Glutamatergic neuron (in vitro differentiated cells): ENCODE measurements at regions not wholly inside any gene's neighbourhood (a gene's known extent, or its start where the extent isn't known, plus 50 kb on each side); places are given as distances from the start of the nearest gene placed in this dataset.

ENCODE experiments used
- DNase-seq: peaks from one replicate; pipeline ENCODE4 v3.0.0; 2022
- H3K27ac Mint-ChIP-seq: one replicate; pipeline ENCODE4 v1.8.0; 2020; ENCODE audit warnings: mild to moderate bottlenecking, mixed read lengths, inconsistent platforms; ENCODE audit not compliant: unreplicated experiment
- H3K27me3 Mint-ChIP-seq: one replicate; pipeline ENCODE4 v1.8.0; 2020; ENCODE audit warnings: mild to moderate bottlenecking, moderate library complexity, mixed read lengths, inconsistent platforms; ENCODE audit not compliant: unreplicated experiment
- H3K36me3 Mint-ChIP-seq: one replicate; pipeline ENCODE4 v1.8.0; 2020; ENCODE audit warnings: mild to moderate bottlenecking, mixed read lengths, inconsistent platforms; ENCODE audit not compliant: unreplicated experiment
- H3K4me1 Mint-ChIP-seq: one replicate; pipeline ENCODE4 v1.8.0; 2020; ENCODE audit warnings: mild to moderate bottlenecking, low read depth, mixed read lengths, inconsistent platforms; ENCODE audit not compliant: unreplicated experiment
- H3K4me3 Mint-ChIP-seq: one replicate; pipeline ENCODE4 v1.8.0; 2020; ENCODE audit warnings: mild to moderate bottlenecking, mixed read lengths, inconsistent platforms; ENCODE audit not compliant: unreplicated experiment
- H3K9me3 Mint-ChIP-seq: one replicate; pipeline ENCODE4 v1.8.0; 2020; ENCODE audit warnings: mild to moderate bottlenecking, moderate library complexity, mixed read lengths, inconsistent platforms; ENCODE audit not compliant: unreplicated experiment
- CTCF ChIP-seq: fragments of 200-600 bp; sonication (generic); IDR thresholded peaks from one replicate; pipeline ENCODE4 v1.5.0; 2021; ENCODE audit not compliant: partially characterized antibody, unreplicated experiment

GRCh38 chr6:150456466-150456865 is 87.7 kb downstream of the IYD start:
- no peaks in the 10 kb centered on the region for H3K9me3 Mint-ChIP-seq
- no peak for DNase-seq
- TF ChIP-seq CTCF = no peak
- H3K36me3 Mint-ChIP-seq = no peaks in the 10 kb centered on the region
- no peaks in the 10 kb centered on the region for H3K4me1 Mint-ChIP-seq
- H3K27me3 Mint-ChIP-seq = no peaks in the 10 kb centered on the region
- H3K4me3 Mint-ChIP-seq = no peak overlapping the region
- no peak overlapping the region for H3K27ac Mint-ChIP-seq

GRCh38 chr6:150456902-150457643 is 88.3 kb downstream of the IYD start:
- H3K27me3 Mint-ChIP-seq = no peaks in the 10 kb centered on the region
- no peak for DNase-seq
- H3K4me1 Mint-ChIP-seq = no peaks in the 10 kb centered on the region
- no peak overlapping the region for H3K4me3 Mint-ChIP-seq
- no peak overlapping the region for H3K27ac Mint-ChIP-seq
- TF ChIP-seq CTCF = no peak
- H3K9me3 Mint-ChIP-seq = no peaks in the 10 kb centered on the region
- H3K36me3 Mint-ChIP-seq = no peaks in the 10 kb centered on the region

GRCh38 chr6:150458579-150458978 is 89.8 kb downstream of the IYD start:
- Mint-ChIP-seq H3K27me3 (no peaks in the 10 kb centered on the region), H3K4me3 (no peak overlapping the region), H3K36me3 (peaks cover 7% of the 10 kb centered on the region), H3K27ac (no peak overlapping the region), H3K4me1 (no peaks in the 10 kb centered on the region), H3K9me3 (no peaks in the 10 kb centered on the region)
- TF ChIP-seq CTCF = no peak
- no peak for DNase-seq

- no peak for TF ChIP-seq CTCF
- H3K9me3 Mint-ChIP-seq = no peaks in the 10 kb centered on the region
- H3K4me3 Mint-ChIP-seq = no peak overlapping the region
- H3K36me3 Mint-ChIP-seq = peaks cover 7% of the 10 kb centered on the region
- no peak for DNase-seq
- H3K27ac Mint-ChIP-seq = no peak overlapping the region
- no peaks in the 10 kb centered on the region for H3K27me3 Mint-ChIP-seq
- no peaks in the 10 kb centered on the region for H3K4me1 Mint-ChIP-seq
Measured at GRCh38 chr6:150463852-150464251, 95.0 kb downstream of the IYD start.

- no peaks in the 10 kb centered on the region for H3K27me3 Mint-ChIP-seq
- H3K4me1 Mint-ChIP-seq = no peaks in the 10 kb centered on the region
- H3K9me3 Mint-ChIP-seq = no peaks in the 10 kb centered on the region
- DNase-seq = no peak
- no peak overlapping the region for H3K4me3 Mint-ChIP-seq
- TF ChIP-seq CTCF = no peak
- peaks cover 7% of the 10 kb centered on the region for H3K36me3 Mint-ChIP-seq
- no peak overlapping the region for H3K27ac Mint-ChIP-seq
Measured at GRCh38 chr6:150464966-150465365, 96.2 kb downstream of the IYD start.
